WTC11 (cell line): ENCODE measurements at regions not wholly inside any gene's neighbourhood (a gene's known extent, or its start where the extent isn't known, plus 50 kb on each side); places are given as distances from the start of the nearest gene placed in this dataset.

Experiments
- ATAC-seq: fragments of 200-7000 bp; cut with Tn5 transposase; 2 replicates; pipeline ENCODE4 v1.10.0; 2021; ENCODE audit warnings: mild to moderate bottlenecking, moderate library complexity
- CTCF ChIA-PET: fragments of 300-600 bp; sonication (Branson Sonifier 250); formaldehyde crosslinking; loops from one replicate; lab custom pipeline; 2021; ENCODE audit warnings: antibody characterized with exemption; lab: Charles Lee
- POLR2A ChIA-PET: fragments of 350-600 bp; sonication (Branson Sonifier 250); formaldehyde crosslinking; loops from one replicate; lab custom pipeline; 2021; ENCODE audit warnings: antibody characterized with exemption; lab: Charles Lee
- DNase-seq: peaks from one replicate; pipeline ENCODE4 v3.0.0; 2021; ENCODE audit warnings: low spot score
- H3K27ac Mint-ChIP-seq: 2 replicates; pipeline ENCODE4 v1.8.0; 2021; ENCODE audit warnings: mixed read lengths
- H3K27me3 Mint-ChIP-seq: 2 replicates; pipeline ENCODE4 v1.8.0; 2021; ENCODE audit warnings: low read depth, mild to moderate bottlenecking, moderate library complexity, mixed read lengths
- H3K36me3 Mint-ChIP-seq: 2 replicates; pipeline ENCODE4 v1.8.0; 2021; ENCODE audit warnings: mixed read lengths
- H3K4me1 Mint-ChIP-seq: 2 replicates; pipeline ENCODE4 v1.8.0; 2022; ENCODE audit warnings: mixed read lengths
- H3K4me3 Mint-ChIP-seq: 2 replicates; pipeline ENCODE4 v1.8.0; 2021; ENCODE audit warnings: mild to moderate bottlenecking, moderate library complexity, mixed read lengths
- H3K9me3 Mint-ChIP-seq: 2 replicates; pipeline ENCODE4 v1.8.0; 2021; ENCODE audit warnings: mixed read lengths
- EMX1 ChIP-seq: fragments of 250-450 bp; sonication (Bioruptor Pico); IDR thresholded peaks from 2 replicates; pipeline ENCODE4 v1.8.0; 2021; ENCODE audit warnings: mild to moderate bottlenecking
- FOXK1 ChIP-seq: sonication (generic); formaldehyde crosslinking; IDR thresholded peaks from 2 replicates; pipeline ENCODE4 v1.8.0; 2022; ENCODE audit warnings: mild to moderate bottlenecking, moderate library complexity, missing genetic modification reagents
- NR1H2 ChIP-seq: sonication (generic); formaldehyde crosslinking; IDR thresholded peaks from 2 replicates; pipeline ENCODE4 v1.9.0; 2021; ENCODE audit warnings: mild to moderate bottlenecking, moderate library complexity, missing genetic modification reagents
- PRRX2 ChIP-seq: fragments of 250-450 bp; sonication (Bioruptor Pico); IDR thresholded peaks from 2 replicates; pipeline ENCODE4 v1.8.0; 2021; ENCODE audit warnings: mild to moderate bottlenecking
- ZNF671 ChIP-seq: fragments of 250-450 bp; sonication (Bioruptor Pico); IDR thresholded peaks from 2 replicates; pipeline ENCODE4 v1.8.0; 2021; ENCODE audit warnings: mild to moderate bottlenecking
- TF ChIP-seq, protein P1 (sequence below): sonication (generic); formaldehyde crosslinking; IDR thresholded peaks from 2 replicates; pipeline ENCODE4 v1.8.1; 2023; ENCODE audit warnings: mild to moderate bottlenecking, missing genetic modification reagents
- TF ChIP-seq, protein P2 (sequence below): sonication (generic); formaldehyde crosslinking; conservative IDR thresholded peaks from 2 replicates; pipeline ENCODE4 v1.8.1; 2023; ENCODE audit warnings: mild to moderate bottlenecking, low read depth, missing genetic modification reagents, moderate library complexity
- TF ChIP-seq, protein P3 (sequence below): sonication (generic); formaldehyde crosslinking; IDR thresholded peaks from 2 replicates; pipeline ENCODE4 v1.8.0; 2023; ENCODE audit warnings: mild to moderate bottlenecking, missing genetic modification reagents
- TF ChIP-seq, protein P4 (sequence below): fragments of 200-600 bp; IDR thresholded peaks from 2 replicates; pipeline ENCODE4 v1.8.0; 2022; ENCODE audit warnings: antibody characterized with exemption
- TF ChIP-seq, protein P5 (sequence below): sonication (generic); formaldehyde crosslinking; IDR thresholded peaks from 2 replicates; pipeline ENCODE4 v1.8.1; 2023; ENCODE audit warnings: mild to moderate bottlenecking, missing genetic modification reagents, moderate library complexity
- TF ChIP-seq, protein P6 (sequence below): fragments of 250-450 bp; sonication (Bioruptor Pico); conservative IDR thresholded peaks from 2 replicates; pipeline ENCODE4 v1.9.0; 2021; ENCODE audit warnings: mild to moderate bottlenecking
- TF ChIP-seq, protein P7 (sequence below): sonication (generic); formaldehyde crosslinking; IDR thresholded peaks from 2 replicates; pipeline ENCODE4 v1.8.0; 2022; ENCODE audit warnings: mild to moderate bottlenecking, missing genetic modification reagents
- TF ChIP-seq, protein P8 (sequence below): sonication (generic); formaldehyde crosslinking; IDR thresholded peaks from 2 replicates; pipeline ENCODE4 v1.8.0; 2023; ENCODE audit warnings: missing genetic modification reagents
- TF ChIP-seq, protein P9 (sequence below): sonication (generic); formaldehyde crosslinking; IDR thresholded peaks from 2 replicates; pipeline ENCODE4 v1.8.0; 2022; ENCODE audit warnings: mild to moderate bottlenecking, missing genetic modification reagents
- TF ChIP-seq, protein P10 (sequence below): sonication (generic); formaldehyde crosslinking; IDR thresholded peaks from 2 replicates; pipeline ENCODE4 v1.8.1; 2023; ENCODE audit warnings: mild to moderate bottlenecking, moderate library complexity, missing genetic modification reagents

DNA sequence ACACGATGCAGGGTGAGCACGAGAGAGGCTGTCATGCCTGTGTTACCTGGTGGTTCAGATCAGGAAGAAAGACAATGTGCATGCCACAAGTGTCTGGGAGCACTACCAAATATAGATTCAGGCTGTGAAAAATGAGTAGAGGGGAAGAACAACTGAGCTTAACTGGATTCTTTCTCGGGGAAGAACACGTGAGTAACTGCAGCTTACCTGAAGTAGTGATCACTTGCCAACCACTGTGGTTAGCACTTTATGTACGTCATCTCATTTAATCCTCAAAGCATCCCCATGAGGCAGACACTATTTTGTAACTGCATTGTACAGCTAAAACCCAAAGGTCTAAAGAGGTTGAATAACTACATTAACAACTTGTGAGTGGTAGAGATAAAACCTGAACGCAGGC, 746.2 kb downstream of the TUSC7 start:
- Mint-ChIP-seq H3K4me1 (no peaks in the 10 kb centered on the region), H3K36me3 (no peaks in the 10 kb centered on the region), H3K9me3 (no peaks in the 10 kb centered on the region), H3K27ac (no peak overlapping the region), H3K4me3 (no peak overlapping the region), H3K27me3 (no peaks in the 10 kb centered on the region)
- CTCF ChIA-PET = no interaction called here
- POLR2A ChIA-PET = no interaction called here
- ATAC-seq = no peak
- DNase-seq = no peak
- TF ChIP-seq EMX1 (CRISPR knock-in tag) = no peak
- TF ChIP-seq PRRX2 = no peak
- TF ChIP-seq, protein P1, sequence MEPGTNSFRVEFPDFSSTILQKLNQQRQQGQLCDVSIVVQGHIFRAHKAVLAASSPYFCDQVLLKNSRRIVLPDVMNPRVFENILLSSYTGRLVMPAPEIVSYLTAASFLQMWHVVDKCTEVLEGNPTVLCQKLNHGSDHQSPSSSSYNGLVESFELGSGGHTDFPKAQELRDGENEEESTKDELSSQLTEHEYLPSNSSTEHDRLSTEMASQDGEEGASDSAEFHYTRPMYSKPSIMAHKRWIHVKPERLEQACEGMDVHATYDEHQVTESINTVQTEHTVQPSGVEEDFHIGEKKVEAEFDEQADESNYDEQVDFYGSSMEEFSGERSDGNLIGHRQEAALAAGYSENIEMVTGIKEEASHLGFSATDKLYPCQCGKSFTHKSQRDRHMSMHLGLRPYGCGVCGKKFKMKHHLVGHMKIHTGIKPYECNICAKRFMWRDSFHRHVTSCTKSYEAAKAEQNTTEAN = no peak
- TF ChIP-seq NR1H2 (CRISPR knock-in tag) = no peak
- TF ChIP-seq, protein P2, sequence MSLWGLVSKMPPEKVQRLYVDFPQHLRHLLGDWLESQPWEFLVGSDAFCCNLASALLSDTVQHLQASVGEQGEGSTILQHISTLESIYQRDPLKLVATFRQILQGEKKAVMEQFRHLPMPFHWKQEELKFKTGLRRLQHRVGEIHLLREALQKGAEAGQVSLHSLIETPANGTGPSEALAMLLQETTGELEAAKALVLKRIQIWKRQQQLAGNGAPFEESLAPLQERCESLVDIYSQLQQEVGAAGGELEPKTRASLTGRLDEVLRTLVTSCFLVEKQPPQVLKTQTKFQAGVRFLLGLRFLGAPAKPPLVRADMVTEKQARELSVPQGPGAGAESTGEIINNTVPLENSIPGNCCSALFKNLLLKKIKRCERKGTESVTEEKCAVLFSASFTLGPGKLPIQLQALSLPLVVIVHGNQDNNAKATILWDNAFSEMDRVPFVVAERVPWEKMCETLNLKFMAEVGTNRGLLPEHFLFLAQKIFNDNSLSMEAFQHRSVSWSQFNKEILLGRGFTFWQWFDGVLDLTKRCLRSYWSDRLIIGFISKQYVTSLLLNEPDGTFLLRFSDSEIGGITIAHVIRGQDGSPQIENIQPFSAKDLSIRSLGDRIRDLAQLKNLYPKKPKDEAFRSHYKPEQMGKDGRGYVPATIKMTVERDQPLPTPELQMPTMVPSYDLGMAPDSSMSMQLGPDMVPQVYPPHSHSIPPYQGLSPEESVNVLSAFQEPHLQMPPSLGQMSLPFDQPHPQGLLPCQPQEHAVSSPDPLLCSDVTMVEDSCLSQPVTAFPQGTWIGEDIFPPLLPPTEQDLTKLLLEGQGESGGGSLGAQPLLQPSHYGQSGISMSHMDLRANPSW = no peak
- TF ChIP-seq, protein P3, sequence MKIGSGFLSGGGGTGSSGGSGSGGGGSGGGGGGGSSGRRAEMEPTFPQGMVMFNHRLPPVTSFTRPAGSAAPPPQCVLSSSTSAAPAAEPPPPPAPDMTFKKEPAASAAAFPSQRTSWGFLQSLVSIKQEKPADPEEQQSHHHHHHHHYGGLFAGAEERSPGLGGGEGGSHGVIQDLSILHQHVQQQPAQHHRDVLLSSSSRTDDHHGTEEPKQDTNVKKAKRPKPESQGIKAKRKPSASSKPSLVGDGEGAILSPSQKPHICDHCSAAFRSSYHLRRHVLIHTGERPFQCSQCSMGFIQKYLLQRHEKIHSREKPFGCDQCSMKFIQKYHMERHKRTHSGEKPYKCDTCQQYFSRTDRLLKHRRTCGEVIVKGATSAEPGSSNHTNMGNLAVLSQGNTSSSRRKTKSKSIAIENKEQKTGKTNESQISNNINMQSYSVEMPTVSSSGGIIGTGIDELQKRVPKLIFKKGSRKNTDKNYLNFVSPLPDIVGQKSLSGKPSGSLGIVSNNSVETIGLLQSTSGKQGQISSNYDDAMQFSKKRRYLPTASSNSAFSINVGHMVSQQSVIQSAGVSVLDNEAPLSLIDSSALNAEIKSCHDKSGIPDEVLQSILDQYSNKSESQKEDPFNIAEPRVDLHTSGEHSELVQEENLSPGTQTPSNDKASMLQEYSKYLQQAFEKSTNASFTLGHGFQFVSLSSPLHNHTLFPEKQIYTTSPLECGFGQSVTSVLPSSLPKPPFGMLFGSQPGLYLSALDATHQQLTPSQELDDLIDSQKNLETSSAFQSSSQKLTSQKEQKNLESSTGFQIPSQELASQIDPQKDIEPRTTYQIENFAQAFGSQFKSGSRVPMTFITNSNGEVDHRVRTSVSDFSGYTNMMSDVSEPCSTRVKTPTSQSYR = no peak
- TF ChIP-seq, protein P4, sequence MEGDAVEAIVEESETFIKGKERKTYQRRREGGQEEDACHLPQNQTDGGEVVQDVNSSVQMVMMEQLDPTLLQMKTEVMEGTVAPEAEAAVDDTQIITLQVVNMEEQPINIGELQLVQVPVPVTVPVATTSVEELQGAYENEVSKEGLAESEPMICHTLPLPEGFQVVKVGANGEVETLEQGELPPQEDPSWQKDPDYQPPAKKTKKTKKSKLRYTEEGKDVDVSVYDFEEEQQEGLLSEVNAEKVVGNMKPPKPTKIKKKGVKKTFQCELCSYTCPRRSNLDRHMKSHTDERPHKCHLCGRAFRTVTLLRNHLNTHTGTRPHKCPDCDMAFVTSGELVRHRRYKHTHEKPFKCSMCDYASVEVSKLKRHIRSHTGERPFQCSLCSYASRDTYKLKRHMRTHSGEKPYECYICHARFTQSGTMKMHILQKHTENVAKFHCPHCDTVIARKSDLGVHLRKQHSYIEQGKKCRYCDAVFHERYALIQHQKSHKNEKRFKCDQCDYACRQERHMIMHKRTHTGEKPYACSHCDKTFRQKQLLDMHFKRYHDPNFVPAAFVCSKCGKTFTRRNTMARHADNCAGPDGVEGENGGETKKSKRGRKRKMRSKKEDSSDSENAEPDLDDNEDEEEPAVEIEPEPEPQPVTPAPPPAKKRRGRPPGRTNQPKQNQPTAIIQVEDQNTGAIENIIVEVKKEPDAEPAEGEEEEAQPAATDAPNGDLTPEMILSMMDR = no peak
- no peak for TF ChIP-seq FOXK1 (CRISPR knock-in tag)
- no peak for TF ChIP-seq ZNF671 (CRISPR knock-in tag)
- TF ChIP-seq, all 79 proteins: peak for 0

DNA sequence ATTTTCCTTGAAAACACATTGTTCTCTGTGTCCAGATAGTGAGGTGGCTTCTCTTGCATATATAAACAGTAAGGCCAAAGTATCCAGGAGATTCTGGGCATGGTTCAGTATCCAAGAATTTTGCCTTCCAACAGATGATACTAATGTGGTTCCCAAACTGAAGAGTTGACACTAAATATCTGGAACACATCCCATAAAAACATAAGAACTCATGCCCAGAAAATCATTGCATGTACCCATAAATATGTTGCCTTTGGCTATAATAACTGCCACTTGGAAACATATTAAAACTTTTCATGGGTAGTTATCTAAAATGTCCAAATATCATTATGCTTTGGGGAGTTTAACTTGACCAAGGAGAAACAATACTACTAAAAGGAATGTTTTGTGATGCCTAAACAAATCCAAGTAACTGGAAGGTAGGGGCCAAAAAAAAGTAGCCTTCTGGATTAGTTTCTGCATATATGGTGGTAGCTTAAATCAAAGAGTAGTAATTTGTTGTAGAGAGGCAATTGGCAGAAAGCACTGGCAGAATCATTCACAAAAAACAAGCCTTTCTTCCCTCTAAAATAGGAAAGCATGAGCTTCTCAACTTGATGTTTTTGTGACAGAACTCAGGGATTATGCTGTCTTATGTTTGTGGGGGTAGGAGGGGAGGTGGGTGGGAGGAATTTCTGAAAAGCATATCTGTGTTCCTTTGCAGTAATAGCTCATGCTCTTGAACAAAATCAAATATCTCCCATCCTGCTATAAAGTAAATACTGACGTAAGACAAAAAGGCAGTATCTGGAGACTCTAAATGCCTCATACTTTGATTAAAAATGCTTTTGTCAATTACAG, 753.9 kb downstream of the TUSC7 start:
- ATAC-seq = no peak
- no peaks in the 10 kb centered on the region for H3K36me3 Mint-ChIP-seq
- TF ChIP-seq, protein P5, sequence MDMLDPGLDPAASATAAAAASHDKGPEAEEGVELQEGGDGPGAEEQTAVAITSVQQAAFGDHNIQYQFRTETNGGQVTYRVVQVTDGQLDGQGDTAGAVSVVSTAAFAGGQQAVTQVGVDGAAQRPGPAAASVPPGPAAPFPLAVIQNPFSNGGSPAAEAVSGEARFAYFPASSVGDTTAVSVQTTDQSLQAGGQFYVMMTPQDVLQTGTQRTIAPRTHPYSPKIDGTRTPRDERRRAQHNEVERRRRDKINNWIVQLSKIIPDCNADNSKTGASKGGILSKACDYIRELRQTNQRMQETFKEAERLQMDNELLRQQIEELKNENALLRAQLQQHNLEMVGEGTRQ = no peak
- TF ChIP-seq, protein P6, sequence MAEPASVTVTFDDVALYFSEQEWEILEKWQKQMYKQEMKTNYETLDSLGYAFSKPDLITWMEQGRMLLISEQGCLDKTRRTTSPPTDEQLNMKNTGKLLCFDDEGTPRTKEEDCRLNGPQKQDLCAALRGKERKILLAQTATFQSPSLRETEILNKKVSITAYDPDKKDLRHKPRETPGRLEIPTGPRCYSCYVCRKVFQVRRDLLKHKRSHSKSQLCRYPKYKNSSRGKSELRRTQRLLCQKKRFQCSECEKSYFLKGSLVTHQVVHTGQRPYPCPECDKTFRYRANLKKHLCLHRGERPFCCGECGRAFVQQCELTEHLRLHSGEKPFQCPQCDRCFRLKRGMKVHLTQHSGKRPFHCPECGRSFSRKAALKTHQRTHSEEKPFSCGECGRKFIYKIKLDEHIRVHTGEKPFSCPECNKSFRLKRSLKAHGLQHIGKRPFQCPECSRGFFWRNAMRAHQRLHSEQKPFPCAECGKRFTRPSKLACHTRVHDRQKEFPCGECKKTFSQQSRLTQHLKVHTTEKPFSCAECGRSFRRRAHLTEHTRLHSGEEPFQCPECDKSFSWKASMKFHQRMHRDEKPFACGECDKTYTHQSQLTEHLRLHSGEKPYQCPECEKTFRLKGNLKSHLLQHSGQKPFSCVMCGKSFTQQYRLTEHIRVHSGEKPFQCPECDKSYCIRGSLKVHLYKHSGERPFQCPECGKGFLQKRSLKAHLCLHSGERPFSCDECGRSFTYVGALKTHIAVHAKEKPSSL = no peak
- TF ChIP-seq, protein P7, sequence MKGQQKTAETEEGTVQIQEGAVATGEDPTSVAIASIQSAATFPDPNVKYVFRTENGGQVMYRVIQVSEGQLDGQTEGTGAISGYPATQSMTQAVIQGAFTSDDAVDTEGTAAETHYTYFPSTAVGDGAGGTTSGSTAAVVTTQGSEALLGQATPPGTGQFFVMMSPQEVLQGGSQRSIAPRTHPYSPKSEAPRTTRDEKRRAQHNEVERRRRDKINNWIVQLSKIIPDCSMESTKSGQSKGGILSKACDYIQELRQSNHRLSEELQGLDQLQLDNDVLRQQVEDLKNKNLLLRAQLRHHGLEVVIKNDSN (CRISPR knock-in tag) = no peak
- TF ChIP-seq, protein P8, sequence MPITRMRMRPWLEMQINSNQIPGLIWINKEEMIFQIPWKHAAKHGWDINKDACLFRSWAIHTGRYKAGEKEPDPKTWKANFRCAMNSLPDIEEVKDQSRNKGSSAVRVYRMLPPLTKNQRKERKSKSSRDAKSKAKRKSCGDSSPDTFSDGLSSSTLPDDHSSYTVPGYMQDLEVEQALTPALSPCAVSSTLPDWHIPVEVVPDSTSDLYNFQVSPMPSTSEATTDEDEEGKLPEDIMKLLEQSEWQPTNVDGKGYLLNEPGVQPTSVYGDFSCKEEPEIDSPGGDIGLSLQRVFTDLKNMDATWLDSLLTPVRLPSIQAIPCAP = no peak
- no peak for TF ChIP-seq EMX1 (CRISPR knock-in tag)
- TF ChIP-seq, protein P9, sequence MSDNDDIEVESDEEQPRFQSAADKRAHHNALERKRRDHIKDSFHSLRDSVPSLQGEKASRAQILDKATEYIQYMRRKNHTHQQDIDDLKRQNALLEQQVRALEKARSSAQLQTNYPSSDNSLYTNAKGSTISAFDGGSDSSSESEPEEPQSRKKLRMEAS = no peak
- TF ChIP-seq, protein P10, sequence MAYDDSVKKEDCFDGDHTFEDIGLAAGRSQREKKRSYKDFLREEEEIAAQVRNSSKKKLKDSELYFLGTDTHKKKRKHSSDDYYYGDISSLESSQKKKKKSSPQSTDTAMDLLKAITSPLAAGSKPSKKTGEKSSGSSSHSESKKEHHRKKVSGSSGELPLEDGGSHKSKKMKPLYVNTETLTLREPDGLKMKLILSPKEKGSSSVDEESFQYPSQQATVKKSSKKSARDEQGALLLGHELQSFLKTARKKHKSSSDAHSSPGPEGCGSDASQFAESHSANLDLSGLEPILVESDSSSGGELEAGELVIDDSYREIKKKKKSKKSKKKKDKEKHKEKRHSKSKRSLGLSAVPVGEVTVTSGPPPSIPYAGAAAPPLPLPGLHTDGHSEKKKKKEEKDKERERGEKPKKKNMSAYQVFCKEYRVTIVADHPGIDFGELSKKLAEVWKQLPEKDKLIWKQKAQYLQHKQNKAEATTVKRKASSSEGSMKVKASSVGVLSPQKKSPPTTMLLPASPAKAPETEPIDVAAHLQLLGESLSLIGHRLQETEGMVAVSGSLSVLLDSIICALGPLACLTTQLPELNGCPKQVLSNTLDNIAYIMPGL (CRISPR knock-in tag) = no peak
- TF ChIP-seq, all 79 proteins: peak for 0
- H3K9me3 Mint-ChIP-seq = no peaks in the 10 kb centered on the region
- ChIA-PET POLR2A (no interaction called here), CTCF (interaction anchor here (0.7 kb wide), 1 partner anchor 436 kb away, joined by 5 read pairs; no protein-coding TSS in a partner anchor)
- no peak overlapping the region for H3K4me3 Mint-ChIP-seq
- no peak overlapping the region for H3K27ac Mint-ChIP-seq
- H3K4me1 Mint-ChIP-seq = no peaks in the 10 kb centered on the region
- no peaks in the 10 kb centered on the region for H3K27me3 Mint-ChIP-seq
- DNase-seq = no peak
